ENCODE measurements at regions not wholly inside any gene's neighbourhood (a gene's known extent, or its start where the extent isn't known, plus 50 kb on each side); places are given as distances from the start of the nearest gene placed in this dataset.
"Not testable (repeated sequence)": the region's sequence is repeated elsewhere in the genome, so short reads cannot be mapped to it uniquely, and the experiment has no call there.

GRCh38 chr3:162612991-162613390 is 1116.4 kb downstream of the OTOL1 start:
- POLR2A ChIA-PET, result no interaction called here
- H3K27me3 Mint-ChIP-seq, result no peaks in the 10 kb centered on the region
- peaks cover 2 to 6% (median 5%) of the 10 kb centered on the region in 3 donors for H3K9me3 Mint-ChIP-seq
- Histone ChIP-seq H3K4me1 (ENCODE audit: control insufficient read depth in 1 of 2, extremely low read depth in 1 of 2, insufficient read depth in 2 of 2, low read length in 2 of 2) (no peaks in the 10 kb centered on the region), H3K36me3 (ENCODE audit: control insufficient read depth in 2 of 2, extremely low read depth in 1 of 2, insufficient read depth in 1 of 2, low read length in 1 of 2) (no peaks in the 10 kb centered on the region), H3K27ac (ENCODE audit: low read length) (no peak overlapping the region), H3K27me3 (replicated peaks in 1 of 2; ENCODE audit: control insufficient read depth in 2 of 2, extremely low read depth in 1 of 2, insufficient read depth in 2 of 2, low read length in 1 of 2) (no peaks in the 10 kb centered on the region), H3K9me3 (no peaks in the 10 kb centered on the region), H3K4me3 (ENCODE audit: control insufficient read depth in 1 of 2, extremely low read depth in 1 of 2, low read length in 1 of 2) (no peak overlapping the region)
- CTCF ChIA-PET, result no interaction called here
- H3K4me3 Mint-ChIP-seq, result no peak overlapping the region
- DNase-seq (no peak), ATAC-seq (replicated peaks in 1 of 4) (no peak)
- H3K36me3 Mint-ChIP-seq, result no peaks in the 10 kb centered on the region
- H3K4me1 Mint-ChIP-seq, result no peaks in the 10 kb centered on the region
- WGBS (ENCODE audit: insufficient coverage), result no CpG with 5 or more reads among the region's 2 CpGs
- no peak overlapping the region for H3K27ac Mint-ChIP-seq

- ChIA-PET CTCF (no interaction called here), POLR2A (interaction anchor here in 1 of 2 donors (0.6 kb wide), 1 partner anchor 1064 kb away, joined by 3 read pairs; no protein-coding TSS in a partner anchor)
- Histone ChIP-seq H3K4me3 (ENCODE audit: control insufficient read depth in 1 of 2, extremely low read depth in 1 of 2, low read length in 1 of 2) (no peak overlapping the region), H3K9me3 (no peaks in the 10 kb centered on the region), H3K36me3 (ENCODE audit: control insufficient read depth in 2 of 2, extremely low read depth in 1 of 2, insufficient read depth in 1 of 2, low read length in 1 of 2) (no peaks in the 10 kb centered on the region), H3K27ac (ENCODE audit: low read length) (no peak overlapping the region), H3K27me3 (replicated peaks in 1 of 2; ENCODE audit: control insufficient read depth in 2 of 2, extremely low read depth in 1 of 2, insufficient read depth in 2 of 2, low read length in 1 of 2) (no peaks in the 10 kb centered on the region), H3K4me1 (ENCODE audit: control insufficient read depth in 1 of 2, extremely low read depth in 1 of 2, insufficient read depth in 2 of 2, low read length in 2 of 2) (no peaks in the 10 kb centered on the region)
- no peaks in the 10 kb centered on the region for H3K36me3 Mint-ChIP-seq
- H3K27ac Mint-ChIP-seq, result no peak overlapping the region
- H3K4me3 Mint-ChIP-seq, result no peak overlapping the region
- DNase-seq, result no peak
- H3K4me1 Mint-ChIP-seq, result no peaks in the 10 kb centered on the region
- peaks cover 3 to 16% (median 9%) of the 10 kb centered on the region in 3 donors for H3K9me3 Mint-ChIP-seq
- H3K27me3 Mint-ChIP-seq, result no peaks in the 10 kb centered on the region
- no peak for ATAC-seq (replicated peaks in 1 of 4)
These were observed 1129.6 kb downstream of the OTOL1 start for GRCh38 chr3:162626172-162626571.

- no peaks in the 10 kb centered on the region for H3K4me1 Mint-ChIP-seq
- ChIA-PET CTCF (no interaction called here), POLR2A (no interaction called here)
These were observed 1131.9 kb downstream of the OTOL1 start for GRCh38 chr3:162628531-162628930.

GRCh38 chr3:162629372-162629771 is 1132.8 kb downstream of the OTOL1 start:
- H3K4me3 Mint-ChIP-seq, result no peak overlapping the region
- H3K27ac Mint-ChIP-seq, result no peak overlapping the region
- CTCF ChIA-PET, result no interaction called here
- H3K27me3 Mint-ChIP-seq, result no peaks in the 10 kb centered on the region
- no peaks in the 10 kb centered on the region for H3K36me3 ChIP-seq (ENCODE audit: control insufficient read depth in 2 of 2, extremely low read depth in 1 of 2, insufficient read depth in 1 of 2, low read length in 1 of 2)
- no peak for DNase-seq
- H3K4me3 ChIP-seq (ENCODE audit: control insufficient read depth in 1 of 2, extremely low read depth in 1 of 2, low read length in 1 of 2), result no peak overlapping the region
- H3K9me3 ChIP-seq, result no peaks in the 10 kb centered on the region
- POLR2A ChIA-PET, result no interaction called here
- peaks cover 0 to 4% (median 0%) of the 10 kb centered on the region in 3 donors for H3K9me3 Mint-ChIP-seq
- no peak for ATAC-seq (replicated peaks in 1 of 4)
- no peaks in the 10 kb centered on the region for H3K4me1 ChIP-seq (ENCODE audit: control insufficient read depth in 1 of 2, extremely low read depth in 1 of 2, insufficient read depth in 2 of 2, low read length in 2 of 2)
- no peaks in the 10 kb centered on the region for H3K36me3 Mint-ChIP-seq
- no peak overlapping the region for H3K27ac ChIP-seq (ENCODE audit: low read length)
- H3K4me1 Mint-ChIP-seq, result no peaks in the 10 kb centered on the region
- H3K27me3 ChIP-seq (replicated peaks in 1 of 2; ENCODE audit: control insufficient read depth in 2 of 2, extremely low read depth in 1 of 2, insufficient read depth in 2 of 2, low read length in 1 of 2), result no peaks in the 10 kb centered on the region

More at GRCh38 chr3:162628531-162628930, 1131.9 kb downstream of the OTOL1 start:
- Mint-ChIP-seq H3K27ac (no peak overlapping the region), H3K4me3 (no peak overlapping the region), H3K36me3 (no peaks in the 10 kb centered on the region), H3K27me3 (no peaks in the 10 kb centered on the region), H3K9me3 (peaks cover 0 to 7% (median 3%) of the 10 kb centered on the region in 3 donors)
- no peaks in the 10 kb centered on the region for H3K9me3 ChIP-seq
- H3K27ac ChIP-seq (ENCODE audit: low read length), result no peak overlapping the region
- WGBS (ENCODE audit: insufficient coverage), result no CpG with 5 or more reads among the region's 3 CpGs
- no peak for DNase-seq
- H3K4me1 ChIP-seq (ENCODE audit: control insufficient read depth in 1 of 2, extremely low read depth in 1 of 2, insufficient read depth in 2 of 2, low read length in 2 of 2), result no peaks in the 10 kb centered on the region
- no peak for ATAC-seq (replicated peaks in 1 of 4)
- no peak overlapping the region for H3K4me3 ChIP-seq (ENCODE audit: control insufficient read depth in 1 of 2, extremely low read depth in 1 of 2, low read length in 1 of 2)
- no peaks in the 10 kb centered on the region for H3K36me3 ChIP-seq (ENCODE audit: control insufficient read depth in 2 of 2, extremely low read depth in 1 of 2, insufficient read depth in 1 of 2, low read length in 1 of 2)
- H3K27me3 ChIP-seq (replicated peaks in 1 of 2; ENCODE audit: control insufficient read depth in 2 of 2, extremely low read depth in 1 of 2, insufficient read depth in 2 of 2, low read length in 1 of 2), result no peaks in the 10 kb centered on the region

- no peak for ATAC-seq (replicated peaks in 1 of 4)
- H3K27ac ChIP-seq (ENCODE audit: low read length), result no peak overlapping the region
- ChIA-PET CTCF (no interaction called here), POLR2A (no interaction called here)
- Mint-ChIP-seq H3K36me3 (no peaks in the 10 kb centered on the region), H3K4me3 (no peak overlapping the region), H3K9me3 (peaks cover 0 to 5% (median 3%) of the 10 kb centered on the region in 3 donors), H3K27me3 (no peaks in the 10 kb centered on the region), H3K4me1 (no peaks in the 10 kb centered on the region), H3K27ac (no peak overlapping the region)
- H3K36me3 ChIP-seq (ENCODE audit: control insufficient read depth in 2 of 2, extremely low read depth in 1 of 2, insufficient read depth in 1 of 2, low read length in 1 of 2), result no peaks in the 10 kb centered on the region
- no peaks in the 10 kb centered on the region for H3K27me3 ChIP-seq (replicated peaks in 1 of 2; ENCODE audit: control insufficient read depth in 2 of 2, extremely low read depth in 1 of 2, insufficient read depth in 2 of 2, low read length in 1 of 2)
- no peak overlapping the region for H3K4me3 ChIP-seq (ENCODE audit: control insufficient read depth in 1 of 2, extremely low read depth in 1 of 2, low read length in 1 of 2)
- no peaks in the 10 kb centered on the region for H3K9me3 ChIP-seq
- no peaks in the 10 kb centered on the region for H3K4me1 ChIP-seq (ENCODE audit: control insufficient read depth in 1 of 2, extremely low read depth in 1 of 2, insufficient read depth in 2 of 2, low read length in 2 of 2)
- 80% methylated on average over 1 of the region's 2 CpGs for WGBS (ENCODE audit: insufficient coverage)
- no peak for DNase-seq
These were observed 1136.1 kb downstream of the OTOL1 start for GRCh38 chr3:162632672-162633071.

GRCh38 chr3:162640208-162640607 is 1143.6 kb downstream of the OTOL1 start:
- POLR2A ChIA-PET; ATAC-seq (replicated peaks in 1 of 4): not testable (repeated sequence)

GRCh38 chr3:162641317-162641716 is 1144.7 kb downstream of the OTOL1 start:
- WGBS (ENCODE audit: insufficient coverage), result 60% methylated on average over 1 of the region's 3 CpGs
- H3K4me3 ChIP-seq (ENCODE audit: control insufficient read depth in 1 of 2, extremely low read depth in 1 of 2, low read length in 1 of 2), result no peak overlapping the region
- CTCF ChIA-PET, result no interaction called here

More at GRCh38 chr3:162640208-162640607, 1143.6 kb downstream of the OTOL1 start:
- H3K27ac ChIP-seq (ENCODE audit: low read length); H3K36me3 ChIP-seq (ENCODE audit: control insufficient read depth in 2 of 2, extremely low read depth in 1 of 2, insufficient read depth in 1 of 2, low read length in 1 of 2); H3K4me1 Mint-ChIP-seq; DNase-seq; CTCF ChIA-PET; H3K4me3 ChIP-seq (ENCODE audit: control insufficient read depth in 1 of 2, extremely low read depth in 1 of 2, low read length in 1 of 2); H3K4me1 ChIP-seq (ENCODE audit: control insufficient read depth in 1 of 2, extremely low read depth in 1 of 2, insufficient read depth in 2 of 2, low read length in 2 of 2); H3K4me3 Mint-ChIP-seq; H3K27me3 ChIP-seq (replicated peaks in 1 of 2; ENCODE audit: control insufficient read depth in 2 of 2, extremely low read depth in 1 of 2, insufficient read depth in 2 of 2, low read length in 1 of 2); H3K9me3 Mint-ChIP-seq; H3K9me3 ChIP-seq; H3K36me3 Mint-ChIP-seq; H3K27me3 Mint-ChIP-seq; H3K27ac Mint-ChIP-seq: not testable (repeated sequence)
- 89% methylated on average over 12 of the region's 13 CpGs for WGBS (ENCODE audit: insufficient coverage)

More at GRCh38 chr3:162641317-162641716, 1144.7 kb downstream of the OTOL1 start:
- no peak overlapping the region for H3K27ac ChIP-seq (ENCODE audit: low read length)
- no peaks in the 10 kb centered on the region for H3K36me3 ChIP-seq (ENCODE audit: control insufficient read depth in 2 of 2, extremely low read depth in 1 of 2, insufficient read depth in 1 of 2, low read length in 1 of 2)
- no peaks in the 10 kb centered on the region for H3K4me1 ChIP-seq (ENCODE audit: control insufficient read depth in 1 of 2, extremely low read depth in 1 of 2, insufficient read depth in 2 of 2, low read length in 2 of 2)
- POLR2A ChIA-PET, result interaction anchor here in 1 of 2 donors (0.6 kb wide), 1 partner anchor 59 kb away, joined by 3 read pairs; no protein-coding TSS in a partner anchor
- DNase-seq, result no peak
- H3K4me3 Mint-ChIP-seq, result no peak overlapping the region
- no peaks in the 10 kb centered on the region for H3K4me1 Mint-ChIP-seq
- H3K9me3 Mint-ChIP-seq, result peaks cover 3 to 5% (median 3%) of the 10 kb centered on the region in 3 donors
- H3K9me3 ChIP-seq, result no peaks in the 10 kb centered on the region
- no peaks in the 10 kb centered on the region for H3K36me3 Mint-ChIP-seq
- no peak overlapping the region for H3K27ac Mint-ChIP-seq
- H3K27me3 ChIP-seq (replicated peaks in 1 of 2; ENCODE audit: control insufficient read depth in 2 of 2, extremely low read depth in 1 of 2, insufficient read depth in 2 of 2, low read length in 1 of 2), result no peaks in the 10 kb centered on the region
- no peaks in the 10 kb centered on the region for H3K27me3 Mint-ChIP-seq
- no peak for ATAC-seq (replicated peaks in 1 of 4)

All from T-cell (primary cell).